ENCODE measurements at regions not wholly inside any gene's neighbourhood (a gene's known extent, or its start where the extent isn't known, plus 50 kb on each side); places are given as distances from the start of the nearest gene placed in this dataset.

GRCh38 chr2:3102081-3102921 is 275.3 kb downstream of the EIPR1 start:
- Histone ChIP-seq H3K27me3 (ENCODE audit: insufficient read depth) (no peaks in the 10 kb centered on the region), H3K4me3 (ENCODE audit: low read depth in 2 of 2, low read length in 1 of 2) (no peak overlapping the region), H3K4me2 (no peak overlapping the region), H3K4me1 (ENCODE audit: control insufficient read depth in 1 of 2, insufficient read depth in 2 of 2, low read depth in 1 of 2, low read length in 1 of 2) (peaks cover 0 to 80% of the 10 kb centered on the region in 2 experiments; a peak in 2 of 4 replicates), H3F3A (replicated peaks; ENCODE audit: insufficient read depth) (no peaks in the 10 kb centered on the region), H3K79me2 (ENCODE audit: insufficient read depth) (no peaks in the 10 kb centered on the region), H3K9me2 (no peaks in the 10 kb centered on the region), H3K9me3 (no peaks in the 10 kb centered on the region), H4K20me1 (ENCODE audit: insufficient read depth) (no peaks in the 10 kb centered on the region), H3K9ac (no peak overlapping the region), H3K36me3 (replicated peaks in 1 of 2; ENCODE audit: control insufficient read depth in 1 of 2, insufficient read depth in 2 of 2, low read length in 1 of 2) (no peaks in the 10 kb centered on the region), H3K27ac (ENCODE audit: low read depth in 2 of 2, low read length in 1 of 2) (peak overlapping the region in 1 of 2 experiments; percentile 100; a peak in 3 of 4 replicates), H2AFZ (ENCODE audit: low read depth) (no peak overlapping the region)
- TF ChIP-seq TCF12 (IDR thresholded peaks at IDR 0.05) (no peak), RCOR1 (IDR thresholded peaks at IDR 0.05; ENCODE audit: low read length) (no peak), TAF1 (IDR thresholded peaks at IDR 0.05; ENCODE audit: borderline replicate concordance, low read depth, low read length) (no peak), TEAD4 (IDR thresholded peaks at IDR 0.05; ENCODE audit: borderline replicate concordance, insufficient read depth) (no peak), USF1 (IDR thresholded peaks at IDR 0.05; ENCODE audit: borderline replicate concordance, low read depth) (no peak), EP300 (IDR thresholded peaks at IDR 0.05; ENCODE audit: borderline replicate concordance in 1 of 2, low read depth in 1 of 2, low read length in 1 of 2) (no peak), JUND (IDR thresholded peaks at IDR 0.05) (no peak), RAD21 (IDR thresholded peaks at IDR 0.05; ENCODE audit: low read length) (no peak)
- ChIA-PET POLR2A (interaction anchor here (1.4 to 4.7 kb wide), 7 partner anchors 22 to 488 kb away, joined by 4 to 66 read pairs (median 10); no protein-coding TSS in a partner anchor), CTCF (interaction anchor here (1.2 to 3.0 kb wide), 7 partner anchors 11 to 1247 kb away, joined by 3 to 15 read pairs (median 3); no protein-coding TSS in a partner anchor)
- peak; percentile 53 for DNase-seq
- 70% methylated on average over 30 of the region's 30 CpGs for WGBS (ENCODE audit: low lambda C conversion rate)

DNA sequence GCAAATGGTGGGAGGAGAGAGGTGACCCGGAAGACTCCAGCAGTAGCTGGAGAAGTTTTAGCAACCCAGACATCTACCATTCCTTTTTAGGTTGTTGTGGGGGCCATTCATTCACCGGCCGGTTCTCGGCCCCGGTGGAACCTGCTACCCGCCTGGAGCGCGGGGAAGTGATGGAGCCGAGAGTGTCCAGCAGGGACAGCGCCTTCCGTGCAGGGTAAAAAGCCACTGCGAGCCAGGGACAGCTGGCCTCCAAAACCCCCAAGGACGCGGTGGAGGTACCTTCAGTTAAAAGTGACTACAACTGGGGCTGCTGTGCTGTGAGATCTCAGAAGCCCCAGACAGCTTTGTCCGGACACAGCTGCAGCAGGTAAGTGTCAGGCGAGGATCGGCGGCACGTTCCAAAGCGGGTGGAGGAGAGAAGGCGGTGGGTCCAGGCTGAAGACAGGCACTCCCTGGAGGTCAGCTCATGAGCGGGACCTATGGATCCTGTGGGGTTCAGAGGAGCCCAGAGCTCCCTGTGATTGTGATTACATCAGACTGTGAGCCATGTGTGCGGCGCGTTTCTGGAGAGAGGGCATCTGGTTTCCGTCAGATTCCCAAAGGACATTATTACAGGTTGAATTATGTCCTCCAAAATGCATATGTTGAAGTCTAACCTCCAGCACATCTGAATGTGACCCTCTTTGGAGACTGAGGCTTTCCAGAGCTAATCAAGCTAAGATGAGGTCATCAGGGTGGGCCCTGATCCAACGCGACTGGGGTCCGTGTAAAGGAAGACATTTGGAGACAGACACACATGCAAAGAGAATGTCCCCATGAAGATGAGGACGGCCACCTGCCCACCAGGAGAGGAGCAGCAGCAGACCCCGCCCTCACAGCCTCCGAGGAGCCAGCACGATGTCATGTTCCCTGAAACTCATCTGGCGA is 276.3 kb downstream of the EIPR1 start:
- H2AFZ ChIP-seq (ENCODE audit: low read depth) = no peak overlapping the region
- no peaks in the 10 kb centered on the region for H3K9me2 ChIP-seq
- H3K9ac ChIP-seq = no peak overlapping the region
- CTCF ChIA-PET = interaction anchor here (0.7 to 3.0 kb wide), 16 partner anchors 11 to 1246 kb away, joined by 3 to 15 read pairs (median 3); partner anchors contain the start of gene TRAPPC12
- H3K9me3 ChIP-seq = no peaks in the 10 kb centered on the region
- no peaks in the 10 kb centered on the region for H3K36me3 ChIP-seq (replicated peaks in 1 of 2; ENCODE audit: control insufficient read depth in 1 of 2, insufficient read depth in 2 of 2, low read length in 1 of 2)
- no peaks in the 10 kb centered on the region for H3F3A ChIP-seq (replicated peaks; ENCODE audit: insufficient read depth)
- no peaks in the 10 kb centered on the region for H3K27me3 ChIP-seq (ENCODE audit: insufficient read depth)
- POLR2A ChIA-PET = interaction anchor here (0.7 to 4.7 kb wide), 23 partner anchors 12 to 775 kb away, joined by 3 to 66 read pairs (median 5); partner anchors contain the start of genes EIPR1 and TRAPPC12
- 28% methylated on average over 27 of the region's 34 CpGs for WGBS (ENCODE audit: low lambda C conversion rate)
- peaks cover 0 to 82% of the 10 kb centered on the region in 2 experiments; a peak in 2 of 4 replicates for H3K4me1 ChIP-seq (ENCODE audit: control insufficient read depth in 1 of 2, insufficient read depth in 2 of 2, low read depth in 1 of 2, low read length in 1 of 2)
- H3K79me2 ChIP-seq (ENCODE audit: insufficient read depth) = no peaks in the 10 kb centered on the region
- H3K4me2 ChIP-seq = no peak overlapping the region
- DNase-seq = peak; percentile 93
- peak overlapping the region in 1 of 2 experiments; percentile 29; a peak in 1 of 4 replicates for H3K4me3 ChIP-seq (ENCODE audit: low read depth in 2 of 2, low read length in 1 of 2)
- peak overlapping the region in 1 of 2 experiments; percentile 100; a peak in 3 of 4 replicates for H3K27ac ChIP-seq (ENCODE audit: low read depth in 2 of 2, low read length in 1 of 2)
- H4K20me1 ChIP-seq (ENCODE audit: insufficient read depth) = no peaks in the 10 kb centered on the region
- TF ChIP-seq EP300 (IDR thresholded peaks at IDR 0.05; ENCODE audit: borderline replicate concordance in 1 of 2, low read depth in 1 of 2, low read length in 1 of 2) = peak; percentile 9 to 100; a peak in 2 of 4 replicates
- TF ChIP-seq USF1 (IDR thresholded peaks at IDR 0.05; ENCODE audit: borderline replicate concordance, low read depth) = no peak
- peak; percentile 83 for TF ChIP-seq CHD2 (IDR thresholded peaks at IDR 0.05; ENCODE audit: low read length, partially characterized antibody)
- TF ChIP-seq RFX5 (IDR thresholded peaks at IDR 0.05; ENCODE audit: low read length) = peak; percentile 51; the same call in 1 of the 2 replicates
- TF ChIP-seq RCOR1 (IDR thresholded peaks at IDR 0.05; ENCODE audit: low read length) = peak; percentile 94
- peak; percentile 77 for TF ChIP-seq POLR2AphosphoS5 (IDR thresholded peaks at IDR 0.05; ENCODE audit: low read depth, low read length)
- peak; percentile 91 for TF ChIP-seq MXI1 (IDR thresholded peaks at IDR 0.05; ENCODE audit: low read depth, low read length)
- TF ChIP-seq REST (IDR thresholded peaks at IDR 0.05; ENCODE audit: low read depth, low read length) = no peak
- TF ChIP-seq RXRA (IDR thresholded peaks at IDR 0.05; ENCODE audit: borderline replicate concordance, low read depth) = no peak
- no peak for TF ChIP-seq TAF1 (IDR thresholded peaks at IDR 0.05; ENCODE audit: borderline replicate concordance, low read depth, low read length)
- no peak for TF ChIP-seq GABPA (IDR thresholded peaks at IDR 0.05; ENCODE audit: low read depth)
- no peak for TF ChIP-seq ELF1 (IDR thresholded peaks at IDR 0.05)
- TF ChIP-seq FOSL2 (IDR thresholded peaks at IDR 0.05; ENCODE audit: borderline replicate concordance, low read depth) = no peak
- no peak for TF ChIP-seq SIN3A (IDR thresholded peaks at IDR 0.05; ENCODE audit: borderline replicate concordance, low read depth, low read length)
